Osteoblast (primary cell): ENCODE measurements at regions not wholly inside any gene's neighbourhood (a gene's known extent, or its start where the extent isn't known, plus 50 kb on each side); places are given as distances from the start of the nearest gene placed in this dataset.

Experiments used
- DNase-seq: peaks from one replicate; pipeline ENCODE4 v3.0.0; 2011; ENCODE audit warnings: low spot score, mixed read lengths; ENCODE audit not compliant: insufficient read length; ENCODE audit errors: missing footprints
- H2AFZ ChIP-seq: 2 replicates; pipeline ENCODE4 v1.6.0; 2011; ENCODE audit warnings: mild to moderate bottlenecking, low read length
- H3K27ac ChIP-seq: 2 replicates; pipeline ENCODE4 v1.5.1; 2011; ENCODE audit warnings: mild to moderate bottlenecking, low read depth, low read length, moderate library complexity
- H3K27me3 ChIP-seq: 2 replicates; pipeline ENCODE4 v1.6.0; 2012; ENCODE audit warnings: mild to moderate bottlenecking, control low read depth, inconsistent platforms, low read length, moderate library complexity; ENCODE audit not compliant: insufficient read depth
- H3K36me3 ChIP-seq: 2 replicates; pipeline ENCODE4 v1.5.1; 2011; ENCODE audit warnings: mild to moderate bottlenecking, low read length, control low read depth, moderate library complexity; ENCODE audit not compliant: insufficient read depth
- H3K4me1 ChIP-seq: 2 replicates; pipeline ENCODE4 v1.5.1; 2011; ENCODE audit warnings: mild to moderate bottlenecking, low read length, control low read depth, moderate library complexity; ENCODE audit not compliant: insufficient read depth
- H3K4me2 ChIP-seq: 2 replicates; pipeline ENCODE4 v1.6.0; 2011; ENCODE audit warnings: mild to moderate bottlenecking, low read length; ENCODE audit not compliant: insufficient read depth
- H3K4me3 ChIP-seq: fragments of 200-600 bp; sonication (generic); 3 replicates; pipeline ENCODE4 v1.5.1; 2012; ENCODE audit warnings: mild to moderate bottlenecking, low read length, inconsistent platforms; ENCODE audit not compliant: insufficient read depth
- H3K79me2 ChIP-seq: 2 replicates; pipeline ENCODE4 v1.6.0; 2012; ENCODE audit warnings: mild to moderate bottlenecking, low read length, control low read depth, inconsistent platforms; ENCODE audit not compliant: insufficient read depth
- H3K9me3 ChIP-seq: 2 replicates; pipeline ENCODE4 v1.5.1; 2011; ENCODE audit warnings: low read depth, low read length, control low read depth
- H4K20me1 ChIP-seq: 2 replicates; pipeline ENCODE4 v1.6.0; 2012; ENCODE audit warnings: mild to moderate bottlenecking, low read length, control low read depth; ENCODE audit not compliant: insufficient read depth
- CTCF ChIP-seq: IDR thresholded peaks from 2 replicates; pipeline ENCODE4 v1.5.1; 2011; ENCODE audit warnings: mild to moderate bottlenecking, low read depth, low read length, moderate library complexity; ENCODE audit errors: extremely low read depth

- TF ChIP-seq CTCF: no peak
- Histone ChIP-seq H3K36me3 (no peaks in the 10 kb centered on the region), H3K4me1 (no peaks in the 10 kb centered on the region), H3K9me3 (no peaks in the 10 kb centered on the region), H2AFZ (no peak overlapping the region), H3K4me3 (no peak overlapping the region), H3K27me3 (no peaks in the 10 kb centered on the region), H3K79me2 (no peaks in the 10 kb centered on the region), H3K4me2 (no peak overlapping the region), H3K27ac (no peak overlapping the region), H4K20me1 (no peaks in the 10 kb centered on the region)
- no peak for DNase-seq
Observed at GRCh38 chr11:19466314-19466713, 225.6 kb upstream of the E2F8 start.

GRCh38 chr11:19463976-19464375, 223.2 kb upstream of the E2F8 start:
- H3K4me1 ChIP-seq: peaks cover 6% of the 10 kb centered on the region
- no peak overlapping the region for H3K27ac ChIP-seq
- H2AFZ ChIP-seq: no peak overlapping the region
- H3K36me3 ChIP-seq: no peaks in the 10 kb centered on the region
- H3K9me3 ChIP-seq: no peaks in the 10 kb centered on the region
- H4K20me1 ChIP-seq: no peaks in the 10 kb centered on the region
- TF ChIP-seq CTCF: no peak
- H3K79me2 ChIP-seq: no peaks in the 10 kb centered on the region
- no peak overlapping the region for H3K4me2 ChIP-seq
- DNase-seq: no peak
- no peaks in the 10 kb centered on the region for H3K27me3 ChIP-seq
- H3K4me3 ChIP-seq: no peak overlapping the region

GRCh38 chr11:19460718-19461405, 220.1 kb upstream of the E2F8 start:
- H4K20me1 ChIP-seq: no peaks in the 10 kb centered on the region
- H3K79me2 ChIP-seq: no peaks in the 10 kb centered on the region
- DNase-seq: no peak
- H3K9me3 ChIP-seq: no peaks in the 10 kb centered on the region
- no peak overlapping the region for H2AFZ ChIP-seq
- no peak overlapping the region for H3K4me2 ChIP-seq
- no peak overlapping the region for H3K27ac ChIP-seq
- TF ChIP-seq CTCF: no peak
- no peak overlapping the region for H3K4me3 ChIP-seq
- H3K36me3 ChIP-seq: no peaks in the 10 kb centered on the region
- H3K27me3 ChIP-seq: no peaks in the 10 kb centered on the region
- peaks cover 6% of the 10 kb centered on the region for H3K4me1 ChIP-seq

- Histone ChIP-seq H3K9me3 (no peaks in the 10 kb centered on the region), H3K4me2 (no peak overlapping the region), H3K4me3 (no peak overlapping the region), H3K79me2 (no peaks in the 10 kb centered on the region), H4K20me1 (no peaks in the 10 kb centered on the region), H2AFZ (no peak overlapping the region), H3K27ac (no peak overlapping the region), H3K36me3 (no peaks in the 10 kb centered on the region), H3K27me3 (no peaks in the 10 kb centered on the region), H3K4me1 (peaks cover 21% of the 10 kb centered on the region)
- no peak for DNase-seq
- TF ChIP-seq CTCF: no peak
Observed at GRCh38 chr11:19459240-19459639, 218.5 kb upstream of the E2F8 start.
